MCF 10A (cell line): ENCODE measurements at regions not wholly inside any gene's neighbourhood (a gene's known extent, or its start where the extent isn't known, plus 50 kb on each side); places are given as distances from the start of the nearest gene placed in this dataset.
A peak's percentile ranks its signal among the peaks of the same experiment; 100 is the strongest.

Experiments used
- BruUV-seq: library from RNA; stranded (reverse); fragments of 400-500 nt; replicated peaks from 2 replicates; lab custom pipeline; 2021; lab: Mats Ljungman, UMichigan
- CTCF ChIA-PET: fragments of 300-600 bp; sonication (Branson Sonifier 250); formaldehyde crosslinking; extraction: SDS; loops from one replicate; lab custom pipeline; 2021; ENCODE audit warnings: antibody characterized with exemption, inconsistent platforms; lab: Yijun Ruan, JAX
- POLR2A ChIA-PET: fragments of 300-600, 350-650 bp; sonication (Branson Sonifier 250); formaldehyde crosslinking; extraction: SDS; loops from one replicate; lab custom pipeline; 2020; ENCODE audit warnings: antibody characterized with exemption, inconsistent platforms; lab: Yijun Ruan, JAX
- DNase-seq: peaks from one replicate; pipeline ENCODE4 v3.0.0-alpha.2; 2018; ENCODE audit not compliant: unreplicated experiment
- H3K27ac Mint-ChIP-seq: one replicate; pipeline ENCODE4 v1.8.0; 2022; ENCODE audit warnings: mild to moderate bottlenecking, low read depth, mixed read lengths; ENCODE audit not compliant: unreplicated experiment
- H3K27me3 Mint-ChIP-seq: one replicate; pipeline ENCODE4 v1.8.0; 2022; ENCODE audit warnings: mixed read lengths; ENCODE audit not compliant: insufficient read depth, unreplicated experiment
- H3K36me3 Mint-ChIP-seq: one replicate; pipeline ENCODE4 v1.8.0; 2022; ENCODE audit warnings: mild to moderate bottlenecking, moderate library complexity, mixed read lengths; ENCODE audit not compliant: insufficient read depth, unreplicated experiment
- H3K4me1 Mint-ChIP-seq: one replicate; pipeline ENCODE4 v1.8.0; 2022; ENCODE audit warnings: mixed read lengths; ENCODE audit not compliant: insufficient read depth, unreplicated experiment
- H3K4me3 Mint-ChIP-seq: one replicate; pipeline ENCODE4 v1.8.0; 2022; ENCODE audit warnings: mild to moderate bottlenecking, moderate library complexity, mixed read lengths; ENCODE audit not compliant: unreplicated experiment
- H3K9me3 Mint-ChIP-seq: one replicate; pipeline ENCODE4 v1.8.0; 2022; ENCODE audit warnings: mixed read lengths; ENCODE audit not compliant: unreplicated experiment
- intact Hi-C: fragments of 100-400 bp; cut with micrococcal nuclease; formaldehyde crosslinking; loops from 2 replicates; pipeline ENCODE4 v1.14.1; 2022
- TF ChIP-seq, protein P1 (sequence below): fragments of 200-600 bp; IDR thresholded peaks from one replicate; pipeline ENCODE4 v1.8.0; 2022; ENCODE audit warnings: antibody characterized with exemption, mild to moderate bottlenecking; ENCODE audit not compliant: unreplicated experiment

DNA sequence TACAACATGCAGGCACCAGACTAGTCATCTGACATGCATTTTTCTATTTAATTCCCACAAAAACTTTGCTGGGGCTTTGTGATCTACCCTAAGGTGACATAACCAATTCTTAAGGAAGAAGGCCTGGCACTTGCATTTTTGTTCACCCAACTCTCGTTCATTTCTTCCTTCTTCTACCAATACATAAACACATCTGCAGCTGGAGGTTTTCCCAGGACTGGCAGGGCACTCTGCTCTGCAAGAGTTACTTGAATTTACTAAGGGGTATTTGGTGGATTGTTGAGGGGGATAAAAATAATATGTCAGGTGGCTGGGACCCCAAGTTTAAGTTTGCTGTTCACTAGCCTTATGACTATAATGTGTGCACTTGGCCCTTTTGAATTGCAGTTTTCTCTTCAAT, 111.4 kb upstream of the TRIB2 start:
- TF ChIP-seq, protein P1, sequence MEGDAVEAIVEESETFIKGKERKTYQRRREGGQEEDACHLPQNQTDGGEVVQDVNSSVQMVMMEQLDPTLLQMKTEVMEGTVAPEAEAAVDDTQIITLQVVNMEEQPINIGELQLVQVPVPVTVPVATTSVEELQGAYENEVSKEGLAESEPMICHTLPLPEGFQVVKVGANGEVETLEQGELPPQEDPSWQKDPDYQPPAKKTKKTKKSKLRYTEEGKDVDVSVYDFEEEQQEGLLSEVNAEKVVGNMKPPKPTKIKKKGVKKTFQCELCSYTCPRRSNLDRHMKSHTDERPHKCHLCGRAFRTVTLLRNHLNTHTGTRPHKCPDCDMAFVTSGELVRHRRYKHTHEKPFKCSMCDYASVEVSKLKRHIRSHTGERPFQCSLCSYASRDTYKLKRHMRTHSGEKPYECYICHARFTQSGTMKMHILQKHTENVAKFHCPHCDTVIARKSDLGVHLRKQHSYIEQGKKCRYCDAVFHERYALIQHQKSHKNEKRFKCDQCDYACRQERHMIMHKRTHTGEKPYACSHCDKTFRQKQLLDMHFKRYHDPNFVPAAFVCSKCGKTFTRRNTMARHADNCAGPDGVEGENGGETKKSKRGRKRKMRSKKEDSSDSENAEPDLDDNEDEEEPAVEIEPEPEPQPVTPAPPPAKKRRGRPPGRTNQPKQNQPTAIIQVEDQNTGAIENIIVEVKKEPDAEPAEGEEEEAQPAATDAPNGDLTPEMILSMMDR = no peak
- no TSS peak for BruUV-seq
- Mint-ChIP-seq H3K4me3 (no peak overlapping the region), H3K4me1 (peaks cover 5% of the 10 kb centered on the region), H3K27me3 (no peaks in the 10 kb centered on the region), H3K9me3 (no peaks in the 10 kb centered on the region), H3K36me3 (no peaks in the 10 kb centered on the region), H3K27ac (no peak overlapping the region)
- no peak for DNase-seq
- intact Hi-C loops = no loop called here
- ChIA-PET POLR2A (interaction anchor here (0.7 to 1.5 kb wide), 2 partner anchors 15 to 111 kb away, joined by 3 read pairs; no protein-coding TSS in a partner anchor), CTCF (interaction anchor here (0.5 to 0.6 kb wide), 2 partner anchors 77 to 327 kb away, joined by 3 to 4 read pairs; no protein-coding TSS in a partner anchor)

DNA sequence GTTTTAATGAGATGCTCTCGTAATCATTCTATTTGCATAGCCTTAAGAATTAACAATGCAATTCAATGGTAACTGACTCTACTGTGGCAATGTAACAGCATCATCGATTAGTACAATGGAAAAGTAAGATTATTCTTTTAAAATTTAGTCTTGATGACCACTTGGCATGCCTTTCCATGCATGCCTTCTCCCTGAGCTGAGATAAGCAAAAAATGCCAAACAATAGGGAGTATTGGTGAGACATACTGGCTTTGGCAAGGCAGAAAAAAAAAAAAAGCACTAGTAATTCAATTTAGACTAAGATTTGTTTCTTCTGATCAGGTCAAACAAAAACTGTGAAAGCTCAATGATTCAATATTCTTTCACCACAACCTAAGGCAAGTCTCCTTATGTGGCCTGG, 110.8 kb upstream of the TRIB2 start:
- POLR2A ChIA-PET = no interaction called here
- no TSS peak for BruUV-seq
- DNase-seq = no peak
- Mint-ChIP-seq H3K27me3 (no peaks in the 10 kb centered on the region), H3K4me1 (peaks cover 5% of the 10 kb centered on the region), H3K9me3 (no peaks in the 10 kb centered on the region), H3K27ac (no peak overlapping the region), H3K4me3 (no peak overlapping the region), H3K36me3 (no peaks in the 10 kb centered on the region)
- intact Hi-C loops = no loop called here
- CTCF ChIA-PET = interaction anchor here (1.2 kb wide), 1 partner anchor 13 kb away, joined by 4 read pairs; no protein-coding TSS in a partner anchor
- TF ChIP-seq, protein P1 = no peak

DNA sequence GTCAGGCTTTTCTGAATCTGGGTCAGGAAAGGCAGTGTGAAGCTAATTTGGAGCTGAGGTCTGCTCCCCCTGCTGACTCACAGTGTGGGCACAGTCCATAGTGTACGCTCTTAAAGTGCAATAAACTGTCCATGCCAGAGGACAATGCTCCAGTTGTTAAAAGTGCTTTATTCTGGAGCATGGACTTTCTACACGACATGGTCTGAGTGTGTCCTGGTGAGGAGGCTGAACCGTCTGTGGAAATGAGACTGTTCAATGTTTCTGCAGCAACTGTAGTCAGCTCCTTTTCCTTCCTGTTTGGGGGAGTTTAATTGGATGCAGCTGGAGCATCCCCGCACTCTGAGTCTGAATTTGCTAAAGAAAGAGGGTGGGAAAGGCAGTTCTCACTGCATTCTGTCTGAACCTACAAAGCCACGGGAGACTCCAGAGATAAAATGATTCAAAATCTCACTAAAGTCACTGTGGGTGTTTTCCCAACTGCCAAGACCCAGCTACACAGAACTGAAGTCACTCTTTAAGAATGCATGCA, 110.2 kb upstream of the TRIB2 start:
- CTCF ChIA-PET = interaction anchor here (1.2 kb wide), 1 partner anchor 12 kb away, joined by 4 read pairs; no protein-coding TSS in a partner anchor
- H3K4me1 Mint-ChIP-seq = peaks cover 5% of the 10 kb centered on the region
- POLR2A ChIA-PET = no interaction called here
- H3K27ac Mint-ChIP-seq = no peak overlapping the region
- H3K9me3 Mint-ChIP-seq = no peaks in the 10 kb centered on the region
- intact Hi-C loops = no loop called here
- BruUV-seq = no TSS peak
- DNase-seq = no peak
- H3K36me3 Mint-ChIP-seq = no peaks in the 10 kb centered on the region
- H3K27me3 Mint-ChIP-seq = no peaks in the 10 kb centered on the region
- no peak overlapping the region for H3K4me3 Mint-ChIP-seq
- TF ChIP-seq, protein P1 = no peak

DNA sequence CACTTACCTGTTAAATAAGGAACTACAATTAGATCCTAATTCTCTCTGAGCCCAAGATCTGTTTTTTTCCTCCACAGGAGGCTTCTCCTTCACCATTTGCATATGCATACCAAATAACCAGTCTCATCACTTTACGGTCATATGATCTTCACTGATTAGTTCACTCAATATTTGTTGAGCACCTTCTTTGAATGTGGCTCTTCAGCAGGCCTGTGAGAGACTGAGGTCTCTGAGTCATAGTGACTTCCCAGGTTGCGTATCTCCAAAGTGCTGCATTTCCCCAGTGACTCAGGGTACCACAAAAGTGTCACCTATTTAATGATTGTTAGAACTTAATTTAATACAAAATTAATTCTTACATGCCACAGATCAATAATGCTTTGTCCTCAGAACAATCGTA, 108.8 kb upstream of the TRIB2 start:
- TF ChIP-seq, protein P1 = no peak
- no TSS peak for BruUV-seq
- intact Hi-C loops = no loop called here
- no peaks in the 10 kb centered on the region for H3K36me3 Mint-ChIP-seq
- DNase-seq = peak; percentile 28
- H3K27ac Mint-ChIP-seq = no peak overlapping the region
- peaks cover 5% of the 10 kb centered on the region for H3K4me1 Mint-ChIP-seq
- no peaks in the 10 kb centered on the region for H3K9me3 Mint-ChIP-seq
- POLR2A ChIA-PET = no interaction called here
- H3K27me3 Mint-ChIP-seq = no peaks in the 10 kb centered on the region
- no peak overlapping the region for H3K4me3 Mint-ChIP-seq
- CTCF ChIA-PET = no interaction called here
